Nephron (organoid): ENCODE measurements at regions not wholly inside any gene's neighbourhood (a gene's known extent, or its start where the extent isn't known, plus 50 kb on each side); places are given as distances from the start of the nearest gene placed in this dataset.

ENCODE experiments used
- H3K27ac Mint-ChIP-seq, 3 experiments: 2 replicates each; pipeline ENCODE4 v1.8.0; 2020; ENCODE audit warnings: mixed read lengths in 3 of 3, mild to moderate bottlenecking in 2 of 3, moderate library complexity in 1 of 3
- H3K27me3 Mint-ChIP-seq: 2 replicates; pipeline ENCODE4 v1.8.0; 2021; ENCODE audit warnings: low read depth, mild to moderate bottlenecking, moderate library complexity, mixed read lengths
- H3K36me3 Mint-ChIP-seq: 2 replicates; pipeline ENCODE4 v1.8.0; 2020; ENCODE audit warnings: low read depth, mixed read lengths
- H3K4me1 Mint-ChIP-seq: 2 replicates; pipeline ENCODE4 v1.8.0; 2020; ENCODE audit warnings: mixed read lengths
- H3K4me3 Mint-ChIP-seq, 3 experiments: 2 replicates each; pipeline ENCODE4 v1.8.0; 2020; ENCODE audit warnings: mild to moderate bottlenecking in 3 of 3, mixed read lengths in 3 of 3, moderate library complexity in 2 of 3
- H3K9me3 Mint-ChIP-seq: 2 replicates; pipeline ENCODE4 v1.8.0; 2020; ENCODE audit warnings: mixed read lengths
- CTCF ChIP-seq, 3 experiments: fragments of 200-600 bp; sonication (generic); IDR thresholded peaks; one replicate each; pipeline ENCODE4 v1.5.0; 2021; ENCODE audit warnings: antibody characterized with exemption in 3 of 3; ENCODE audit not compliant: unreplicated experiment in 3 of 3

- no peaks in the 10 kb centered on the region for H3K27me3 Mint-ChIP-seq
- H3K27ac Mint-ChIP-seq: peak overlapping the region in 2 of 3 experiments; percentile 55 to 70
- no peak for TF ChIP-seq CTCF (IDR thresholded peaks at IDR 0.05; ENCODE audit: unreplicated experiment in 3 of 3)
- peaks cover 23% of the 10 kb centered on the region for H3K9me3 Mint-ChIP-seq
- peaks cover 4% of the 10 kb centered on the region for H3K4me1 Mint-ChIP-seq
- no peaks in the 10 kb centered on the region for H3K36me3 Mint-ChIP-seq
- H3K4me3 Mint-ChIP-seq: no peak overlapping the region
Observed at GRCh38 chr7:155198901-155199845, 98.5 kb upstream of the INSIG1 start.

- Mint-ChIP-seq H3K4me3 (no peak overlapping the region), H3K4me1 (peaks cover 19% of the 10 kb centered on the region)
Observed at GRCh38 chr7:155201325-155202087, 96.2 kb upstream of the INSIG1 start.

GRCh38 chr7:155202106-155202871 is 95.4 kb upstream of the INSIG1 start:
- peaks cover 23% of the 10 kb centered on the region for H3K4me1 Mint-ChIP-seq

More at GRCh38 chr7:155201325-155202087, 96.2 kb upstream of the INSIG1 start:
- TF ChIP-seq CTCF (IDR thresholded peaks at IDR 0.05; ENCODE audit: unreplicated experiment in 3 of 3): no peak
- Mint-ChIP-seq H3K27me3 (peaks cover 4% of the 10 kb centered on the region), H3K36me3 (no peaks in the 10 kb centered on the region), H3K27ac (peak overlapping the region in 1 of 3 experiments; percentile 74), H3K9me3 (peaks cover 16% of the 10 kb centered on the region)

GRCh38 chr7:155203059-155203881 is 94.4 kb upstream of the INSIG1 start:
- H3K9me3 Mint-ChIP-seq: peaks cover 7% of the 10 kb centered on the region
- no peak for TF ChIP-seq CTCF (IDR thresholded peaks at IDR 0.05; ENCODE audit: unreplicated experiment in 3 of 3)
- H3K27ac Mint-ChIP-seq: peak overlapping the region in 2 of 3 experiments; percentile 43 to 72
- H3K36me3 Mint-ChIP-seq: no peaks in the 10 kb centered on the region
- H3K27me3 Mint-ChIP-seq: peaks cover 4% of the 10 kb centered on the region
- peaks cover 23% of the 10 kb centered on the region for H3K4me1 Mint-ChIP-seq
- peak overlapping the region in 1 of 3 experiments; percentile 26 for H3K4me3 Mint-ChIP-seq

More at GRCh38 chr7:155202106-155202871, 95.4 kb upstream of the INSIG1 start:
- TF ChIP-seq CTCF (IDR thresholded peaks at IDR 0.05; ENCODE audit: unreplicated experiment in 3 of 3): no peak
- H3K27ac Mint-ChIP-seq: peak overlapping the region in 2 of 3 experiments; percentile 17 to 74
- H3K4me3 Mint-ChIP-seq: no peak overlapping the region
- H3K9me3 Mint-ChIP-seq: peaks cover 9% of the 10 kb centered on the region
- no peaks in the 10 kb centered on the region for H3K36me3 Mint-ChIP-seq
- H3K27me3 Mint-ChIP-seq: peaks cover 4% of the 10 kb centered on the region
